Spleen (tissue), 7 donors: ENCODE measurements at regions not wholly inside any gene's neighbourhood (a gene's known extent, or its start where the extent isn't known, plus 50 kb on each side); places are given as distances from the start of the nearest gene placed in this dataset.
"Not testable (repeated sequence)": the region's sequence is repeated elsewhere in the genome, so short reads cannot be mapped to it uniquely, and the experiment has no call there.

ENCODE experiments used
- POLR2AphosphoS5 ChIP-seq, 3 donors: sonication (generic); formaldehyde crosslinking; IDR thresholded peaks; one replicate each; pipeline ENCODE4 v1.5.1; 2017; ENCODE audit warnings: antibody characterized with exemption in 3 of 3
- TF ChIP-seq, protein P1 (sequence below), 11 experiments: fragments of 200-600 bp in 7 of 11; fragments of 450-650 bp in 4 of 11; sonication (generic) in 4 of 11; IDR thresholded peaks in 8 of 11; conservative IDR thresholded peaks in 3 of 11; 1 replicate in 7 of 11; 2 replicates in 4 of 11; pipeline versions ENCODE4 v1.4.0 to v1.8.0; 2016 to 2021; ENCODE audit warnings: antibody characterized with exemption in 11 of 11, inconsistent platforms in 4 of 11, mild to moderate bottlenecking in 1 of 11
- donor health status: DM: no; HTN: no; CAD: no; lungs with moderate emphysema.
- donor health status: DM: no; HTN: no; CAD: no.
- donor health status: DM: no; HTN: no; CAD: no.

- TF ChIP-seq, protein P1, sequence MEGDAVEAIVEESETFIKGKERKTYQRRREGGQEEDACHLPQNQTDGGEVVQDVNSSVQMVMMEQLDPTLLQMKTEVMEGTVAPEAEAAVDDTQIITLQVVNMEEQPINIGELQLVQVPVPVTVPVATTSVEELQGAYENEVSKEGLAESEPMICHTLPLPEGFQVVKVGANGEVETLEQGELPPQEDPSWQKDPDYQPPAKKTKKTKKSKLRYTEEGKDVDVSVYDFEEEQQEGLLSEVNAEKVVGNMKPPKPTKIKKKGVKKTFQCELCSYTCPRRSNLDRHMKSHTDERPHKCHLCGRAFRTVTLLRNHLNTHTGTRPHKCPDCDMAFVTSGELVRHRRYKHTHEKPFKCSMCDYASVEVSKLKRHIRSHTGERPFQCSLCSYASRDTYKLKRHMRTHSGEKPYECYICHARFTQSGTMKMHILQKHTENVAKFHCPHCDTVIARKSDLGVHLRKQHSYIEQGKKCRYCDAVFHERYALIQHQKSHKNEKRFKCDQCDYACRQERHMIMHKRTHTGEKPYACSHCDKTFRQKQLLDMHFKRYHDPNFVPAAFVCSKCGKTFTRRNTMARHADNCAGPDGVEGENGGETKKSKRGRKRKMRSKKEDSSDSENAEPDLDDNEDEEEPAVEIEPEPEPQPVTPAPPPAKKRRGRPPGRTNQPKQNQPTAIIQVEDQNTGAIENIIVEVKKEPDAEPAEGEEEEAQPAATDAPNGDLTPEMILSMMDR (IDR thresholded peaks at IDR 0.05 in 8 of 11, conservative IDR thresholded peaks at IDR 0.05 in 3 of 11) = not testable (repeated sequence)
- not testable (repeated sequence) for TF ChIP-seq POLR2AphosphoS5 (IDR thresholded peaks at IDR 0.05)
Observed at GRCh38 chr20:25855451-25856156, 159.0 kb upstream of the ZNF337 start.
